ENCODE measurements at regions not wholly inside any gene's neighbourhood (a gene's known extent, or its start where the extent isn't known, plus 50 kb on each side); places are given as distances from the start of the nearest gene placed in this dataset.

DNA sequence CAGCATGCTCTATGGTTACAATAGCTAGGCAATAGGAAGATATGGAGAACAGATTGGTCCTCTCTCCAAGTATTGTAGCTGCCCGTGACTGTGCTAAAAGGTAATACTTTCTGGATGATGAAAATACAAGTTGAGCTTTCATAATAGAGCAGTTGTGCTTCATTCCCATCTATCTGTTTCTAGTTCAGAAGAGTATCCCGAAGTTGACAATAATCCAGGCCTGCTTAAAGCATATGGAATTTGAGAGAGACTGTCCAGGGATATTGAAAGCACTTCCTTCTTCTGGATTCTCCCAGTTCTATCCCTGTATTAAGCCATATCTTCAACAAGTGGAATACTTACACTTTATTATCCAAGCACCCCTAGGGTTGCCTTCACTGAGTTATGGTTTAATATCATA is 350.4 kb downstream of the EFNA5 start:
- no peak for TF ChIP-seq CTCF (IDR thresholded peaks at IDR 0.05; ENCODE audit: extremely low read depth, insufficient read depth, missing control alignments)
- in situ Hi-C loops (cut with MboI; ENCODE audit: low pct_unique_long_range_greater_than_20kb, low sequenced_read_pairs, unreplicated experiment), result no loop called here
- no peak for DNase-seq (ENCODE audit: low spot score)

- no peak for TF ChIP-seq CTCF (IDR thresholded peaks at IDR 0.05; ENCODE audit: extremely low read depth, insufficient read depth, missing control alignments)
- DNase-seq (ENCODE audit: low spot score), result no peak
- in situ Hi-C loops (cut with MboI; ENCODE audit: low pct_unique_long_range_greater_than_20kb, low sequenced_read_pairs, unreplicated experiment), result no loop called here
Measured at GRCh38 chr5:107319901-107320300, 350.8 kb downstream of the EFNA5 start.

DNA sequence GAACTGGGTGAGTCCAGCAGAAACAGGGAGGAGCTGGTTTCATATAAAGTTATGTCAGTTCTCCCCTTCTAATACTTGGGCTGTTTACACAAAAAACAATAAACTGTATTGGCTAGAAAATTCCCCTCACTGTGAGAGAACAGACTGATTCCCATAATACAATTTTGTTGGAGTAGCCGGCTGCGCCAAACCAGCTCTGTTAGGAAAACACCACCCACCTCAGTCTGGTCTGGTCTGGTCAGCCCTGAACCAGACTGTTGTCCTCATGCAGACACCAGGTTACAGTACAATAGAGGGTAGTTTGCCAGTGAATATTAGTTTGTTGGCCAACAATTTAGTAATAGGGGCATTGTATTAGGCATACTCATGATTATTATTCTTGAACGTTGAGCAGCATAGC is 356.4 kb downstream of the EFNA5 start:
- DNase-seq (ENCODE audit: low spot score), result no peak
- TF ChIP-seq CTCF (IDR thresholded peaks at IDR 0.05; ENCODE audit: extremely low read depth, insufficient read depth, missing control alignments), result no peak
- in situ Hi-C loops (cut with MboI; ENCODE audit: low pct_unique_long_range_greater_than_20kb, low sequenced_read_pairs, unreplicated experiment), result no loop called here

- no peak for DNase-seq (ENCODE audit: low spot score)
- TF ChIP-seq CTCF (IDR thresholded peaks at IDR 0.05; ENCODE audit: extremely low read depth, insufficient read depth, missing control alignments), result no peak
- in situ Hi-C loops (cut with MboI; ENCODE audit: low pct_unique_long_range_greater_than_20kb, low sequenced_read_pairs, unreplicated experiment), result no loop called here
Measured at GRCh38 chr5:107313921-107314320, 356.8 kb downstream of the EFNA5 start.

- DNase-seq (ENCODE audit: low spot score), result no peak
- in situ Hi-C loops (cut with MboI; ENCODE audit: low pct_unique_long_range_greater_than_20kb, low sequenced_read_pairs, unreplicated experiment), result no loop called here
- TF ChIP-seq CTCF (IDR thresholded peaks at IDR 0.05; ENCODE audit: extremely low read depth, insufficient read depth, missing control alignments), result no peak
Measured at GRCh38 chr5:107313098-107313497, 357.6 kb downstream of the EFNA5 start.

GRCh38 chr5:107310181-107310580 is 360.6 kb downstream of the EFNA5 start:
- TF ChIP-seq CTCF (IDR thresholded peaks at IDR 0.05; ENCODE audit: extremely low read depth, insufficient read depth, missing control alignments), result no peak
- no peak for DNase-seq (ENCODE audit: low spot score)
- in situ Hi-C loops (cut with MboI; ENCODE audit: low pct_unique_long_range_greater_than_20kb, low sequenced_read_pairs, unreplicated experiment), result no loop called here

- TF ChIP-seq CTCF (IDR thresholded peaks at IDR 0.05; ENCODE audit: extremely low read depth, insufficient read depth, missing control alignments), result no peak
- in situ Hi-C loops (cut with MboI; ENCODE audit: low pct_unique_long_range_greater_than_20kb, low sequenced_read_pairs, unreplicated experiment), result no loop called here
- DNase-seq (ENCODE audit: low spot score), result no peak
Measured at GRCh38 chr5:107306594-107306993, 364.1 kb downstream of the EFNA5 start.
